IPS-20b (cell line): ENCODE measurements at regions not wholly inside any gene's neighbourhood (a gene's known extent, or its start where the extent isn't known, plus 50 kb on each side); places are given as distances from the start of the nearest gene placed in this dataset.

Source experiments
- H3K27ac ChIP-seq: one replicate; pipeline ENCODE4 v1.5.1; 2013; ENCODE audit warnings: low read length
- H3K27me3 ChIP-seq: 2 replicates; pipeline ENCODE4 v1.6.1; 2013; ENCODE audit warnings: mild to moderate bottlenecking, low read length, inconsistent platforms; ENCODE audit not compliant: insufficient read depth
- H3K36me3 ChIP-seq: 2 replicates; pipeline ENCODE4 v1.6.1; 2013; ENCODE audit warnings: low read depth, mild to moderate bottlenecking, inconsistent platforms, low read length, moderate library complexity; ENCODE audit not compliant: insufficient read depth
- H3K4me1 ChIP-seq: 2 replicates; pipeline ENCODE4 v1.6.1; 2013; ENCODE audit warnings: mild to moderate bottlenecking, control low read depth, inconsistent platforms, low read length, moderate library complexity; ENCODE audit not compliant: insufficient read depth
- H3K4me3 ChIP-seq: 2 replicates; pipeline ENCODE4 v1.5.1; 2013; ENCODE audit warnings: mild to moderate bottlenecking, low read length, inconsistent platforms
- H3K9ac ChIP-seq: 2 replicates; pipeline ENCODE4 v1.6.1; 2013; ENCODE audit warnings: low read depth, mild to moderate bottlenecking, inconsistent platforms, low read length, moderate library complexity
- H3K9me3 ChIP-seq: 2 replicates; pipeline ENCODE4 v1.6.1; 2013; ENCODE audit warnings: mild to moderate bottlenecking, low read depth, low read length, inconsistent platforms; ENCODE audit not compliant: insufficient read depth

DNA sequence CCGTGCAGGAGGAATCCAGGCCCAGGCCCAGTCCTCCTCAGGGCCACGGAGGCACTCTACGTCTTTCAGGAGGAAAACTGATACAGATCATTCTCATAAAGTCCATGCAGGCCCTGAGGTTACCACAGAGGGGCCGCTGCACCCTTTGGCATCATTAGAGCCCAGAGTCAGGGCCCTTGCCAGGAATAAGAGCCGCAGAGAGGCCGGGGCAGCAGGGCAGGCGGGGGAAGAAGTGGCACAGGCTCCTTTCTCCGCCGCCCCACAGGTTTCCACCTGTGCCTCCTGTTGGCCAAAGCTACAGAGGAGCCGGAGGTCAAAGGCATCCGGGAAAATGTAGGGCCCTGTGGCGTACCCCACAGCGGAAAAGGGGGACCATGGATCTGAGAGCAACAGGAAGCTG, 366.6 kb upstream of the SHH start:
- Histone ChIP-seq H3K27ac (no peak overlapping the region), H3K27me3 (no peaks in the 10 kb centered on the region), H3K36me3 (no peaks in the 10 kb centered on the region), H3K9ac (no peak overlapping the region), H3K4me3 (no peak overlapping the region), H3K9me3 (no peaks in the 10 kb centered on the region), H3K4me1 (no peaks in the 10 kb centered on the region)

DNA sequence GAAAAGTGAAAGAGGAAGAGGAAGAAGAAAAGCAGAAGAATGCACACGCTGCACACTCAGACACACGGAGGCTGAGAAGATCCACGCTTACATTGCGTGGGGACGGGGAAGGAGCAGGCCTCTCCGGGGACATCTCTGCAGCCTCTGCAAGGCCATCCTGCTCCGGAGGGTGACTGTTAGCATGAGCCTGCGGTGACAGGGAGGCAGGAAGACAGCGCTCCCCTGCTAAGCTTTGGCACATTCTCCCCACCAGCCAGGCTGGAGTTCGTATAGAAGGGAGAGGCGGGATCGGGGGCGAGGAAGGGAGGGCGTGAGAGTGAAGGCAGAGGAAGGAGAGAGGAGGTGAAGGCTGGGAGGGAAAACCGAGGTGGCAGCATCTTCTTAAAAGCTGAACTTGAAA, 366.0 kb upstream of the SHH start:
- Histone ChIP-seq H3K4me1 (no peaks in the 10 kb centered on the region), H3K4me3 (no peak overlapping the region), H3K9ac (no peak overlapping the region), H3K27ac (no peak overlapping the region), H3K27me3 (no peaks in the 10 kb centered on the region), H3K9me3 (no peaks in the 10 kb centered on the region), H3K36me3 (no peaks in the 10 kb centered on the region)

DNA sequence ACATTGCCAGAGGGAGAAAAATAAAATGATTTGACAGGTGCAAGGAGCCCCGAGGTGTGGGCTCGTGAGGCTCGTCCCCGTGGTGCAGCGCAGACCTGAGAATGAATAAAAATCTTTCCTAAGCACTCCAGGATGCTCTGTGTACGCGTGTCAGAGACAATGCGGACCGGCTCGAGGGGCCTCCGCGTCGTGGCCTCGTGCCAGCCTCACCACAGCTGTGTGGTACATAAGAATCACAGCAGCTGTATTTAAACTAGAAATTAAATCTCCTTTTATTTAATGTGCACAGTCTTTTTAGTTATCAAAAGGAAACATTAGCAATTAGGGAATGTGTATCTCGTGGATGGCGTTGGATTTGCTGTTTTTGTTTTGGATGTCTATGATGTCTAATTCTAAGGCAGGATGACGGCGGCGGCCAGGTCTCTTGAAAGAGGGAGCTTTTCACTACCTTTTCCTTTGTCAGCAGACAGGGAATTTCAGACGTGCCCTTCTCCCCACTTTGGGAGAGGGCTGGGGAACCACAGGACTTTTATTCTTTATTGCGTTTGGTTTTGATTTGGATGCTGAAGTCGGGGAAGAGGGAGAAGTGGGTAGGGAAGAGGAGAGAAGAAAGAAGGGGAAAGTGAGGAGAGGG, 365.3 kb upstream of the SHH start:
- H3K27me3 ChIP-seq = no peaks in the 10 kb centered on the region
- no peaks in the 10 kb centered on the region for H3K36me3 ChIP-seq
- H3K4me3 ChIP-seq = no peak overlapping the region
- H3K27ac ChIP-seq = no peak overlapping the region
- no peaks in the 10 kb centered on the region for H3K4me1 ChIP-seq
- H3K9me3 ChIP-seq = no peaks in the 10 kb centered on the region
- H3K9ac ChIP-seq = no peak overlapping the region

DNA sequence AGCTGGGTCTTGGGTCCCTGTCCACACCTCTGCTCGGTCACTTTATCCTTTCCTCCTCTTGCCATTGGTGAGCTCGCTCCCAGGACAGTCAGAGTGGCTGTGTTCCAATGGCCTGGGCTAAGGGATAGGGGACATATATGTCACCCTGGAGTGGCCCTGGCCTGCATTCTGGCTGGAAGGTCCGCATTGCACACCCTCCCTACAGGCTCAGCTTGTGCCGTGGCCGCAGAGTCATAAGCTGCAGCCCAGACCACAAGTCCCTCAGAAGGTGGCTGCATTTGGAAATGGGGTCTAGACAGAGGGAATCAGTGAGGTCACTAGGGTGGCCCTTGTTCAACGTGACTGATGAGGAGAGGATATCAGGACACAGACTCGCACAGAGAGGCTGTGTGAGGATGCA, 363.8 kb upstream of the SHH start:
- no peak overlapping the region for H3K4me3 ChIP-seq
- H3K27me3 ChIP-seq = no peaks in the 10 kb centered on the region
- H3K36me3 ChIP-seq = no peaks in the 10 kb centered on the region
- H3K9me3 ChIP-seq = no peaks in the 10 kb centered on the region
- H3K27ac ChIP-seq = no peak overlapping the region
- no peaks in the 10 kb centered on the region for H3K4me1 ChIP-seq
- no peak overlapping the region for H3K9ac ChIP-seq

DNA sequence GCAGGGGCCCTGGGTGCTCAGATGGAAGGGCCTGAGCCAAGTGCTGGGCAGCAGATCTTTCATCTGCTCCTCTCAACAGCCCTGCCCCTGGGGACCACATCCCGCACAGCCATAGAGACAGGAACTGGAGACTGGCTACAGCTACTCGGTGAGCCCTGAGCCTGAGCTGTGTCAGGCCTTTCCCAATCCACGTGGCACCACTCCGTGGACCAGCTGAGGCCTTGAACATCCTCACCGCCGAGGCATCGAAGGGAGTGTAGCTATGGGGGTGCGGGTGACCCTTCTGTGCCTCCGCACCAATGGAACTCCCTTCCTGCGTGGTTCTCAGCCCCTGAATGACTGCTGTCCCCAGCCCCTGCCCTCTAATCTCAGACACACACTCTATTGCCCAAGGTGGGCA, 362.7 kb upstream of the SHH start:
- Histone ChIP-seq H3K36me3 (no peaks in the 10 kb centered on the region), H3K4me3 (no peak overlapping the region), H3K27me3 (no peaks in the 10 kb centered on the region), H3K9ac (no peak overlapping the region), H3K9me3 (no peaks in the 10 kb centered on the region), H3K4me1 (no peaks in the 10 kb centered on the region), H3K27ac (no peak overlapping the region)

DNA sequence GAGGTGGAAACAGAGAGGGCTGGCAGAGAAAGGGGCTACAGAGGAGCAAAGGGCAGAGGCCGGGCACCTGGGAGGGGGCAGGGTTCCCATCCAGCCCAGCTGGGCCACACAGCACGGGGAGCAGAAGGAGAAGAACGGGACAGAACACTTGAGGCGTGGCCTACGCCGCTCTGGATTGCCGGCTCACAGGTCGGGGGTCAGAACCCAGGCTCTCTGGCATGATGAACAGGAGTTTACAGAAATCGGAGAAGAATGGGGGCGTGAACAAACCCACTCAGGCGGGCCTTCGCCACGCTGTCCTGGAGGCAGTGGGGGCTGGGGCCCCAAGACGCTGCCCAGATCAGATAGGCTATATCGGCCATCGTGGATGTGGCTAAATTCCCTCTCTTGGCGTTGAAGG, 362.2 kb upstream of the SHH start:
- no peak overlapping the region for H3K27ac ChIP-seq
- H3K27me3 ChIP-seq = no peaks in the 10 kb centered on the region
- no peaks in the 10 kb centered on the region for H3K36me3 ChIP-seq
- H3K9ac ChIP-seq = no peak overlapping the region
- no peaks in the 10 kb centered on the region; the same call in 1 of the 2 replicates for H3K4me1 ChIP-seq
- no peaks in the 10 kb centered on the region for H3K9me3 ChIP-seq
- H3K4me3 ChIP-seq = no peak overlapping the region

DNA sequence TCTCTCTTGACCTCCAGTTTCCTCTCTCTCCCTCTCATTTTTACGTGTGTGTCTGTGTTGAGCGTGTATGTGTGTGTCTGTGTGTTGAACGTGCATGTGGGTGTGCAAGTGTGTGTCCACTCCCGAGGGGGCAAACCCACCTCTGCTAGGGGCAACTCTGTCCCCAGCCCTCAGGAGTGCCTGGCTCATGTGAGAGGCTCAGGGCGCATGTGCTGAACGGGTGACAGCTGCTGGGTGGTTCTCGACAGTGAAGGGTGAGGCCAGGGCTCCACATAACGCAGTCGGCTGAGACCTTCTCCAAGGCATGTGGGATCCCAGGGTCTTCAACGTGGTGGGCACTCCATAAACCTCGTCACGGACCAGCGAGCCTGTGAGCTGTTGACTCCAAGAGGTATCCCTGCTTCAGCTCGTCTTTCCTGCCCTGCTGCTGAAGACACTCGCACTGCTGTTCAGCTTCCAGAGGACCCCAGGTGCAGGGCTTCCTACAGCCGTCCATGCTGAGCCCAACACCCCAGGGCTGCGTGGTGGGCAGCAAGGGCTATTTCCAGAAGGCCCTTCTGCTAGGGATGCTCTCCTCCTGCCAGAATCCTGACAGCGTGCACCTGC, 361.6 kb upstream of the SHH start:
- H3K9me3 ChIP-seq = no peaks in the 10 kb centered on the region
- no peaks in the 10 kb centered on the region for H3K27me3 ChIP-seq
- H3K4me1 ChIP-seq = no peaks in the 10 kb centered on the region; the same call in 1 of the 2 replicates
- H3K4me3 ChIP-seq = no peak overlapping the region
- H3K36me3 ChIP-seq = no peaks in the 10 kb centered on the region
- H3K9ac ChIP-seq = no peak overlapping the region
- H3K27ac ChIP-seq = no peak overlapping the region

DNA sequence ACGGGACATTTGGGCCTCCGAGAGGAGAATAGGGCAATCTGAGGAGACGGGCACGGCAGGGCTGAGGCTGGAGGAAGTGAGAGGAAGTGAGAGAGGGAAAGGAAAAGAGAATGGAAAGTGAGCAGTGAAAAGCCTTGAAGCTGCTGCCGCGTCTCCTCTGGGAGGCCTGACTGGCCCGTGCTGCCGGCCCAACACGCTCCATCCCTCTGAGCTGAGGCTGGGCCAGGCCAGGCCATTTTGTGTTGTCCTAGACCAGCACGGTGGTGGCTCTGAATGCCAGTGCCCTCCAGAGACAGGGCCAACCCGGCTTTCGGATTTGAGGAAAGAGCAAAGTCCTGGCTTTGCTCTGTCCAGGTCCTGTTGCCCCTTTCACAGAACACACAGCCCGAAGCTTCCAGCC, 361.1 kb upstream of the SHH start:
- Histone ChIP-seq H3K9ac (no peak overlapping the region), H3K4me1 (no peaks in the 10 kb centered on the region; the same call in 1 of the 2 replicates), H3K27me3 (no peaks in the 10 kb centered on the region), H3K27ac (no peak overlapping the region), H3K4me3 (no peak overlapping the region), H3K36me3 (no peaks in the 10 kb centered on the region), H3K9me3 (no peaks in the 10 kb centered on the region)

DNA sequence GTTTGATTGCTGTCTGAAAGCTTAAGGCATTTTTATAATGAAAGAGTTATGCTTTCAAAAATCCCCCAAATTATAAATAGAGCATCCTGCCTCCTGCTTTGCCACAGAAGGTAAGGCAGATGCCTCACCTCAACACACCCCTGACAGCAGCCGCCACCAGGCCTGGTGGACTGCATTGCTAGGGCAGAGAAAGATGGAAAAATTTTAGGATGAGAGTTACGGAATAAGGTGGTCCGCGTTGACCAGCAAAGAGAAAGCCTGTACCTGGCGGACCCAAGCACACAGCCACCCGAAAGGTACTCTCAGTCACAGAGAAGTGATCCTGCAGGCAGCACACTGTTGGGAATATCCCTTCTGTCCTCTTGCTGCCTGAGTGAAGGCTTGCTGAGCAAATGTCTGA, 360.4 kb upstream of the SHH start:
- no peak overlapping the region for H3K9ac ChIP-seq
- no peaks in the 10 kb centered on the region for H3K27me3 ChIP-seq
- no peak overlapping the region for H3K4me3 ChIP-seq
- no peaks in the 10 kb centered on the region; the same call in 1 of the 2 replicates for H3K4me1 ChIP-seq
- H3K27ac ChIP-seq = no peak overlapping the region
- no peaks in the 10 kb centered on the region for H3K9me3 ChIP-seq
- no peaks in the 10 kb centered on the region for H3K36me3 ChIP-seq

DNA sequence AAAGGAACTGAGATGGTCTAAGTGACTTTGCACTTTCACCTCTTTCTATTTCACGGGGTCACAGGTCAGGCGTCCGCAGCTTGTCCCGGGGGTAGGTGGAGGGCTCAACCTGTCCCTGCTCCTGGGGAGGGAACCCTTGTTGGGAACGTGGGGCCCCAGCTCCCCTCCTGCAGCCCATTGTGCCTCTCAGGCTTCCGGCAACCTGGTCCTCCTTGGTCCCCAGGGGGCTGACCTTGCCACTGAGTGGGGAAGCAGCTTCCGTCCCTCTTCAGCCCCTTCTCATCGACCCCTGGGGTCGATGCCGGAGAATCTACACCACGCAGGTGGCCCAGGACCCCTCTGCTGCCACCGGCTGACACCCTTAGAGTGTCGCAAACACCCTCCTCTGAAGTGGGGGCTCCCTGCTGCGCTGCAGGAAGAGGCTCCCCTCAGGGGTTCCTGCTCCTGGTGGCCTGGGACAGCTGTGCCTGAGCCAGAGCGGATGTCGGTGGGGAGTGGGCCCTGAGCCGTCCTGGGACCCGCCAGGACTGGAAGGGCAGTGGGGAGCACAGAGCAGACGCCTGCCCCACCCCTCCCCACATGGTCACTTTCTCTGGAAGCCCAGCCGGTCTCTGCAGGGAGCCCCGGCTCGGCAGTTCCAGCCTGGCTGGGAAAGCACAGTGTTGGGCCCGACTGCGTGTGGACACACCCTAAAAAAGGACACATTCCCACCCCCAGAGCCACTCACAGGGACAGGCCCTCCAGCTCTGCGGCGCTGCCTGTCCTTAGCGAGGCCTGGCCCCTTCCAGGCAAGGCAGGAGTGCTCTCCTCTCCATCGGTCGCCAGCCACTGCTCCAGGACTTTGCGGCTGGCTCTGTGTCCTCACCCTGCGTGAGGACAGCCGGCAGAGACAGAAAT, 357.5 kb upstream of the SHH start:
- no peaks in the 10 kb centered on the region for H3K27me3 ChIP-seq
- no peak overlapping the region for H3K9ac ChIP-seq
- no peaks in the 10 kb centered on the region for H3K9me3 ChIP-seq
- no peaks in the 10 kb centered on the region for H3K36me3 ChIP-seq
- H3K4me1 ChIP-seq = no peaks in the 10 kb centered on the region; the same call in 1 of the 2 replicates
- H3K27ac ChIP-seq = no peak overlapping the region
- no peak overlapping the region for H3K4me3 ChIP-seq

DNA sequence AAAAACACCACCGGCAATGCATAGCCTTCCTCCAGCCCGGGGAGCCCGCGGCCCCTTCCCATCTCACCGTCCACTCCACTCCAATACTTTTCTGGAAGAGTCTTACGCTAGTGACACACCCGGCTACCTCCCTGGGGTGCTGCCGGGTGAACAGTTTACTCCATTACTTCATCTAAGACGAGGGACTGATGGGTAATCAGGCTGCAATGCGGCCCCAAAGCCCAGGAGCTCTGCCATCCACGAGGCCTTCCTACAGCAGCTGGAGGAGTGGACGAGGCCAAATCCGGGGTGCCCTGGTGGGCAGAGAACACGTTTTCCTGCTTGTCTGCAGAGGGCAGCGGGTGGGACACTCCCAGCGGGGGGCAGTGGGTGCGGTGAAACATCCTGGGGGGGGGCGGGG, 356.2 kb upstream of the SHH start:
- H3K9me3 ChIP-seq = no peaks in the 10 kb centered on the region
- no peaks in the 10 kb centered on the region for H3K36me3 ChIP-seq
- no peak overlapping the region for H3K4me3 ChIP-seq
- H3K4me1 ChIP-seq = no peaks in the 10 kb centered on the region; the same call in 1 of the 2 replicates
- H3K27me3 ChIP-seq = no peaks in the 10 kb centered on the region
- no peak overlapping the region for H3K9ac ChIP-seq
- no peak overlapping the region for H3K27ac ChIP-seq

DNA sequence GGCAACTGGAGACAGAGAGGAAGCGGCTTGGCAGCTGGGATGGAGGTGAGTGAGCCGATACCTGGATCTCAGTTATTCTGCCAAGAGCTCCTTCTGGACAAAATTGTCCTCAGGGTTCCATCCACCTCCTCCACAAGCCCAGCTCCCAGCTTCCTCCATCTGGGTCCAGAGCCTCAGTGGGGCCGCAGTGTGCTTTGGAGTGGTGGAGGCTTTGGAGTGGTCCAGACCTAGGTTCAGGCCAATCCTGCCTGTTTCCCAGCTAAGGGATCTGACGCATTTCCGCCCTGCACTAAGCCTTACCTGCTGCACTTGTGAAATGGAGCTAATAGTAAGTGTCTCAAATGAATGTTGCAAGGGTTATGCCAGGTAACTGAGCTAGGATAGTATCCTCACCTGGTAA, 355.7 kb upstream of the SHH start:
- Histone ChIP-seq H3K9ac (no peak overlapping the region), H3K9me3 (no peaks in the 10 kb centered on the region), H3K27me3 (no peaks in the 10 kb centered on the region), H3K4me1 (no peaks in the 10 kb centered on the region; the same call in 1 of the 2 replicates), H3K4me3 (no peak overlapping the region), H3K36me3 (no peaks in the 10 kb centered on the region), H3K27ac (no peak overlapping the region)
